A673 (cell line): ENCODE measurements at regions not wholly inside any gene's neighbourhood (a gene's known extent, or its start where the extent isn't known, plus 50 kb on each side); places are given as distances from the start of the nearest gene placed in this dataset.

Experiments used
- EZH2 ChIP-seq: fragments of 200-600 bp; sonication (generic); IDR thresholded peaks from 2 replicates; pipeline ENCODE4 v1.6.1; 2017; ENCODE audit warnings: borderline replicate concordance, low read depth, mild to moderate bottlenecking, mixed read lengths, antibody characterized with exemption, low read length; ENCODE audit not compliant: poor library complexity, severe bottlenecking
- TF ChIP-seq, protein P1 (sequence below): fragments of 300-800, 200-600 bp; sonication (generic); conservative IDR thresholded peaks from 2 replicates; pipeline ENCODE4 v1.5.1; 2017; ENCODE audit warnings: low read depth, mild to moderate bottlenecking, antibody characterized with exemption, low read length, moderate library complexity, mixed read lengths

GRCh38 chr5:2299388-2300220, 416.9 kb upstream of the IRX4 start:
- TF ChIP-seq, protein P1, sequence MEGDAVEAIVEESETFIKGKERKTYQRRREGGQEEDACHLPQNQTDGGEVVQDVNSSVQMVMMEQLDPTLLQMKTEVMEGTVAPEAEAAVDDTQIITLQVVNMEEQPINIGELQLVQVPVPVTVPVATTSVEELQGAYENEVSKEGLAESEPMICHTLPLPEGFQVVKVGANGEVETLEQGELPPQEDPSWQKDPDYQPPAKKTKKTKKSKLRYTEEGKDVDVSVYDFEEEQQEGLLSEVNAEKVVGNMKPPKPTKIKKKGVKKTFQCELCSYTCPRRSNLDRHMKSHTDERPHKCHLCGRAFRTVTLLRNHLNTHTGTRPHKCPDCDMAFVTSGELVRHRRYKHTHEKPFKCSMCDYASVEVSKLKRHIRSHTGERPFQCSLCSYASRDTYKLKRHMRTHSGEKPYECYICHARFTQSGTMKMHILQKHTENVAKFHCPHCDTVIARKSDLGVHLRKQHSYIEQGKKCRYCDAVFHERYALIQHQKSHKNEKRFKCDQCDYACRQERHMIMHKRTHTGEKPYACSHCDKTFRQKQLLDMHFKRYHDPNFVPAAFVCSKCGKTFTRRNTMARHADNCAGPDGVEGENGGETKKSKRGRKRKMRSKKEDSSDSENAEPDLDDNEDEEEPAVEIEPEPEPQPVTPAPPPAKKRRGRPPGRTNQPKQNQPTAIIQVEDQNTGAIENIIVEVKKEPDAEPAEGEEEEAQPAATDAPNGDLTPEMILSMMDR = no peak
- TF ChIP-seq EZH2 = no peak
